ENCODE measurements at regions not wholly inside any gene's neighbourhood (a gene's known extent, or its start where the extent isn't known, plus 50 kb on each side); places are given as distances from the start of the nearest gene placed in this dataset.

DNA sequence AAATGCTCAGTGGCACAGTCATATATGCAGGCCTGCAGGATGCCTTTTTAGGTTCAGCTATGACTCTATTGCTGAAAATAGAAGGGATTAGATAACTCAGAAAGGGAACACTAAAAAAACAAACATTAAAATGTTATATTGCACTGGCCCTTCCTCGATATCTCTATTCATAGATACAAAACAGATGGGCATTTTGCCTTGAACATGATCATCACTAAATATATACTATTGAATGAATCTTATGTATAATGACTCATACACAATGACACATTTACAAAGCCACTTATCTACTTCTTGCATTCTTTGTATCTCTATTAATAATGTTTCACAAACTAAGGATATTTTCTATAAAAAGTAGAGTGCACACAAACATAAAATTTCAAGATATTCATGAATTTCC lies 2352.8 kb upstream of the RAG2 start:
- H3K4me3 ChIP-seq (ENCODE audit: low read depth in 1 of 2, low read length in 1 of 2) = no peak overlapping the region
- no peaks in the 10 kb centered on the region for H3K9me3 ChIP-seq
- H3K27ac ChIP-seq = no peak overlapping the region
- no peaks in the 10 kb centered on the region for H3K27me3 ChIP-seq
- no peaks in the 10 kb centered on the region for H3K36me3 ChIP-seq
- H3K4me1 ChIP-seq (ENCODE audit: control insufficient read depth in 1 of 2, insufficient read depth in 1 of 2, low read depth in 1 of 2, low read length in 1 of 2) = no peaks in the 10 kb centered on the region
- TF ChIP-seq, protein P1, sequence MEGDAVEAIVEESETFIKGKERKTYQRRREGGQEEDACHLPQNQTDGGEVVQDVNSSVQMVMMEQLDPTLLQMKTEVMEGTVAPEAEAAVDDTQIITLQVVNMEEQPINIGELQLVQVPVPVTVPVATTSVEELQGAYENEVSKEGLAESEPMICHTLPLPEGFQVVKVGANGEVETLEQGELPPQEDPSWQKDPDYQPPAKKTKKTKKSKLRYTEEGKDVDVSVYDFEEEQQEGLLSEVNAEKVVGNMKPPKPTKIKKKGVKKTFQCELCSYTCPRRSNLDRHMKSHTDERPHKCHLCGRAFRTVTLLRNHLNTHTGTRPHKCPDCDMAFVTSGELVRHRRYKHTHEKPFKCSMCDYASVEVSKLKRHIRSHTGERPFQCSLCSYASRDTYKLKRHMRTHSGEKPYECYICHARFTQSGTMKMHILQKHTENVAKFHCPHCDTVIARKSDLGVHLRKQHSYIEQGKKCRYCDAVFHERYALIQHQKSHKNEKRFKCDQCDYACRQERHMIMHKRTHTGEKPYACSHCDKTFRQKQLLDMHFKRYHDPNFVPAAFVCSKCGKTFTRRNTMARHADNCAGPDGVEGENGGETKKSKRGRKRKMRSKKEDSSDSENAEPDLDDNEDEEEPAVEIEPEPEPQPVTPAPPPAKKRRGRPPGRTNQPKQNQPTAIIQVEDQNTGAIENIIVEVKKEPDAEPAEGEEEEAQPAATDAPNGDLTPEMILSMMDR (IDR thresholded peaks at IDR 0.05) = no peak

DNA sequence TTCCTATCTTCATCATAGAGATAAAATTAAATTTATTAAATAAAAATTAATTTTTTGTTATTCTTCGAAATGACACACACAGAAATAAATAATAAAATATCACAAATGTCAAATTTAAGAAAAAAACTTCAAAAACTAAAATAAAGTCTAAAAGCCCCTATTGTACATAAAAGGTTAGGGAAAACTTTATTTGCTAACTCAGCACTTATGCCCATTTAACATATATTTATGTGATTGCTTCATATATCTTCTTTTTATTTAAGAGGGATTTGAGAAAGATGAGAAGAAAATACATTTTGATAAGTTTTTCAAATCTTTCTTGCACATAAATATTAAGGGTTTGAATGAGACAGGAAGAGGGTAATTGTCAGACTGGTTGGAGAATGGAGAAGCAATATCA lies 2350.4 kb upstream of the RAG2 start:
- H3K36me3 ChIP-seq = no peaks in the 10 kb centered on the region
- no peaks in the 10 kb centered on the region for H3K27me3 ChIP-seq
- no peak overlapping the region for H3K4me3 ChIP-seq (ENCODE audit: low read depth in 1 of 2, low read length in 1 of 2)
- no peaks in the 10 kb centered on the region for H3K4me1 ChIP-seq (ENCODE audit: control insufficient read depth in 1 of 2, insufficient read depth in 1 of 2, low read depth in 1 of 2, low read length in 1 of 2)
- TF ChIP-seq, protein P1 (IDR thresholded peaks at IDR 0.05) = no peak
- no peak overlapping the region for H3K27ac ChIP-seq
- no peaks in the 10 kb centered on the region for H3K9me3 ChIP-seq

DNA sequence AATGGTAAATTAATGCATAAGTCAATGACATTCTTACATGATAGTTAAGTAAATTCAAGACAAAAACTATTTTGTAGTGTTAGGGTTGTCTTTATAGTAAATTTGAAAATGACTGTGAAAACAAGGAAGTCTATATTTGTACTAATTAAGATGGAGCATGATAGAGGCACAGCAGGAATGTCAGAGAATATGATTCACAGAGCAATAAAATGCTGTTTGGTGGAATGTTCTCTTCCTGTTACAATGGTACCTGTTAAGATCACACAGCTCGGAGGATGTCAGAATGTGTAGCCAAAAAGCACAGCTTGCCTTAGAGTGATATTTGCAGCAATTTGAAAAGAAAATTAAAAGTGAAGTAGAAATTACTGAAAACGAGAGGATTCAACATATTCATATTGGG lies 2339.7 kb upstream of the RAG2 start:
- no peaks in the 10 kb centered on the region for H3K27me3 ChIP-seq
- no peaks in the 10 kb centered on the region for H3K36me3 ChIP-seq
- no peaks in the 10 kb centered on the region for H3K9me3 ChIP-seq
- no peaks in the 10 kb centered on the region for H3K4me1 ChIP-seq (ENCODE audit: control insufficient read depth in 1 of 2, insufficient read depth in 1 of 2, low read depth in 1 of 2, low read length in 1 of 2)
- H3K4me3 ChIP-seq (ENCODE audit: low read depth in 1 of 2, low read length in 1 of 2) = no peak overlapping the region
- TF ChIP-seq, protein P1 (IDR thresholded peaks at IDR 0.05) = no peak
- H3K27ac ChIP-seq = no peak overlapping the region

DNA sequence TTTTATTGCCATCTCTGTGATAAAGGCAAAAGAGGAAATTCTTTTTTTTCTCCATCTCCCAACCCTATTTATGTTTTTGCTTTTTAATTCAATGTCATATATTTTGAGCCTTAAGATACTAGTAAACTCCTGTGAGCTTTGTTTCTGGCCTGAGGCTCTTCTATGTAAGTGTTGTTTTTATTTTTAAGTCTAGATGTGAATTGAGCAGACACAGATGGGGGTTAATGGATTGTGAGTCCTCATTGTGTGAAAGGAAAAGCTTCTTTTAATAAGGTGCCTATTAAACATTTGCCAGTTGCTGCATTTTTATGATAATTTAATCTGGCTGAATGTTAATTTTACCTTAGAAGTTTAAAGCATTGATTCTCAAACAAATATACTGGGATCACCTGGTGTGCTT lies 2337.9 kb upstream of the RAG2 start:
- no peak overlapping the region for H3K27ac ChIP-seq
- no peaks in the 10 kb centered on the region for H3K4me1 ChIP-seq (ENCODE audit: control insufficient read depth in 1 of 2, insufficient read depth in 1 of 2, low read depth in 1 of 2, low read length in 1 of 2)
- H3K27me3 ChIP-seq = no peaks in the 10 kb centered on the region
- TF ChIP-seq, protein P1 (IDR thresholded peaks at IDR 0.05) = no peak
- H3K4me3 ChIP-seq (ENCODE audit: low read depth in 1 of 2, low read length in 1 of 2) = no peak overlapping the region
- H3K9me3 ChIP-seq = no peaks in the 10 kb centered on the region
- no peaks in the 10 kb centered on the region for H3K36me3 ChIP-seq

DNA sequence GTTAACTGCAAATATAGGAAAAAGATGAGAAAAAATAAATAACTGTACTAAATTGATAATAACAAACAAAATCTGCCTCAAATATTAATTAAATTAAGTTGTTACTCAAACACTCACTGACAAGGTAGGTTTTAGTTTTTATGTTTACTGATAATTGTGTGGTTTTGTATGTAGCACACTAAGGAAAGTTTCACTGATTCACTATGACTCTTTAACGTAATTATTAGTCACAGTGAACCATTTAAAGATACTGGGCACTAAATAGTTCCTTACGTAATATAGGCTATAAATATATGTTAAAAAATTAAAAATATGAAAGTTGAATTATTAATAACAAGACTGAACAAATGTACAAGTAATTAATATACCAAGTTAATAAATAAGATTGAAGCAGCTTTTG lies 2330.0 kb upstream of the RAG2 start:
- H3K4me1 ChIP-seq (ENCODE audit: control insufficient read depth in 1 of 2, insufficient read depth in 1 of 2, low read depth in 1 of 2, low read length in 1 of 2) = no peaks in the 10 kb centered on the region
- H3K4me3 ChIP-seq (ENCODE audit: low read depth in 1 of 2, low read length in 1 of 2) = no peak overlapping the region
- H3K27me3 ChIP-seq = no peaks in the 10 kb centered on the region
- H3K9me3 ChIP-seq = no peaks in the 10 kb centered on the region
- TF ChIP-seq, protein P1 (IDR thresholded peaks at IDR 0.05) = no peak
- H3K36me3 ChIP-seq = no peaks in the 10 kb centered on the region
- no peak overlapping the region for H3K27ac ChIP-seq

DNA sequence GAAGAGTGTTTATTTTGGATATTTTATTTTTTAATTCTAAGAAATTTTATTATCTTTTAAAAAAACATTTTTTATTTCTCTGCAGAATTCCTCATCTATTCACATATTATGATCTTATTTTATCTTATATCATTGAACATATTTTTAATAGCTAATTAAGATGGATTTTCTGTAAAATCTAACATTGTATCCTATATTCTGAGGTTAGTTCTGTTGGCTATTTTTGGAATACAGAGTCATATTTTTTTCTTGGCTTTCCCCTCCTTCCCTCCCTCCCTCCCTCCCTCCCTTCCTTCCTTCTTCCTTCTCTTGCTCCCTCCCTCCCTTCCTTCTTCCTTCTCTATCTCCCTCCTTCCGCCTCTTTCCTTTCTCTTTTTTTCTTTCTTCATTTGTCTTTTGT lies 2326.6 kb upstream of the RAG2 start:
- Histone ChIP-seq H3K27ac (no peak overlapping the region), H3K9me3 (no peaks in the 10 kb centered on the region), H3K4me1 (ENCODE audit: control insufficient read depth in 1 of 2, insufficient read depth in 1 of 2, low read depth in 1 of 2, low read length in 1 of 2) (no peaks in the 10 kb centered on the region), H3K4me3 (ENCODE audit: low read depth in 1 of 2, low read length in 1 of 2) (no peak overlapping the region), H3K27me3 (no peaks in the 10 kb centered on the region), H3K36me3 (no peaks in the 10 kb centered on the region)
- TF ChIP-seq, protein P1 (IDR thresholded peaks at IDR 0.05) = no peak

Data from neutrophil (primary cell).